ENCODE measurements at regions not wholly inside any gene's neighbourhood (a gene's known extent, or its start where the extent isn't known, plus 50 kb on each side); places are given as distances from the start of the nearest gene placed in this dataset.

- TF ChIP-seq REST (IDR thresholded peaks at IDR 0.05) = no peak
- TF ChIP-seq ATF3 (IDR thresholded peaks at IDR 0.05) = no peak
- TF ChIP-seq CTCF (IDR thresholded peaks at IDR 0.05; ENCODE audit: low read depth, low read length, missing input control) = no peak
- no peak for TF ChIP-seq JUND (IDR thresholded peaks at IDR 0.05)
- no peak for TF ChIP-seq TAF1 (conservative IDR thresholded peaks at IDR 0.05)
- no peak for TF ChIP-seq MAX (IDR thresholded peaks at IDR 0.05)
- TF ChIP-seq YY1 (IDR thresholded peaks at IDR 0.05) = no peak
- no peak for TF ChIP-seq EGR1 (IDR thresholded peaks at IDR 0.05; ENCODE audit: low read depth in 2 of 2)
- TF ChIP-seq RXRA (IDR thresholded peaks at IDR 0.05) = no peak
- no peak for TF ChIP-seq RAD21 (IDR thresholded peaks at IDR 0.05)
- TF ChIP-seq GABPA (IDR thresholded peaks at IDR 0.05 in 1 of 2, conservative IDR thresholded peaks at IDR 0.05 in 1 of 2) = no peak
Measured at GRCh38 chr1:238772322-238772721, 614.0 kb upstream of the CHRM3 start.
